OCI-LY3 (cell line): ENCODE measurements at regions not wholly inside any gene's neighbourhood (a gene's known extent, or its start where the extent isn't known, plus 50 kb on each side); places are given as distances from the start of the nearest gene placed in this dataset.

Experiments
- H2AFZ ChIP-seq: fragments of 200-600, 300-600 bp; shearing (Covaris generic); 2 replicates; pipeline ENCODE4 v1.6.0; 2014; ENCODE audit warnings: antibody characterized with exemption, low read depth, low read length
- H3K27ac ChIP-seq: fragments of 200-600, 300-600 bp; sonication (generic); 2 replicates; pipeline ENCODE4 v1.5.1; 2014; ENCODE audit warnings: mild to moderate bottlenecking, low read length, moderate library complexity, mixed read lengths
- H3K27me3 ChIP-seq: fragments of 200-600, 300-600 bp; sonication (generic); 2 replicates; pipeline ENCODE4 v1.6.1; 2014; ENCODE audit warnings: low read depth, low read length, mixed read lengths
- H3K36me3 ChIP-seq: fragments of 200-600, 300-600 bp; sonication (generic); replicated peaks from 2 replicates; pipeline ENCODE3; 2014; ENCODE audit warnings: low read depth, low read length, mixed read lengths
- H3K4me1 ChIP-seq: fragments of 300-600, 200-600 bp; sonication (generic); 2 replicates; pipeline ENCODE4 v1.6.1; 2014; ENCODE audit warnings: low read length, mixed read lengths
- H3K4me2 ChIP-seq: fragments of 200-600, 300-600 bp; sonication (generic); 2 replicates; pipeline ENCODE4 v1.6.1; 2014; ENCODE audit warnings: low read length, mixed read lengths
- H3K4me3 ChIP-seq: fragments of 300-600, 200-600 bp; sonication (generic); 2 replicates; pipeline ENCODE4 v1.5.1; 2014; ENCODE audit warnings: antibody characterized with exemption, mild to moderate bottlenecking, low read length, moderate library complexity
- H3K79me2 ChIP-seq: fragments of 300-600, 200-600 bp; shearing (Covaris generic); 2 replicates; pipeline ENCODE4 v1.6.1; 2014; ENCODE audit warnings: mild to moderate bottlenecking, low read length, mixed read lengths
- H3K9ac ChIP-seq: fragments of 300-600, 200-600 bp; shearing (Covaris generic); 2 replicates; pipeline ENCODE4 v1.6.0; 2014; ENCODE audit warnings: mild to moderate bottlenecking, low read length, moderate library complexity
- H3K9me3 ChIP-seq: fragments of 200-600, 300-600 bp; shearing (Covaris generic); 2 replicates; pipeline ENCODE4 v1.6.1; 2014; ENCODE audit warnings: low read length, mixed read lengths; ENCODE audit not compliant: insufficient read depth
- H4K20me1 ChIP-seq: fragments of 200-600, 300-600 bp; sonication (generic); 2 replicates; pipeline ENCODE4 v1.6.1; 2016; ENCODE audit warnings: low read length, mixed read lengths; ENCODE audit not compliant: insufficient read depth
- EZH2phosphoT487 ChIP-seq: fragments of 200-600 bp; shearing (Covaris generic); IDR thresholded peaks from 2 replicates; pipeline ENCODE4 v1.6.1; 2018; ENCODE audit warnings: antibody characterized with exemption, mixed run types, low read depth
- TF ChIP-seq, protein P1 (sequence below): fragments of 200-600, 300-600 bp; sonication (generic); IDR thresholded peaks from 2 replicates; pipeline ENCODE4 v1.5.1; 2014; ENCODE audit warnings: antibody characterized with exemption, low read length, low read depth

- Histone ChIP-seq H3K4me1 (peaks cover 37% of the 10 kb centered on the region), H3K27me3 (no peaks in the 10 kb centered on the region), H3K27ac (no peak overlapping the region), H3K9ac (no peak overlapping the region), H3K4me3 (no peak overlapping the region), H4K20me1 (no peaks in the 10 kb centered on the region), H3K79me2 (no peaks in the 10 kb centered on the region), H3K4me2 (no peak overlapping the region), H3K9me3 (peaks cover 4% of the 10 kb centered on the region; the same call in 1 of the 2 replicates), H3K36me3 (no peaks in the 10 kb centered on the region), H2AFZ (no peak overlapping the region)
- TF ChIP-seq EZH2phosphoT487: no peak
- TF ChIP-seq, protein P1, sequence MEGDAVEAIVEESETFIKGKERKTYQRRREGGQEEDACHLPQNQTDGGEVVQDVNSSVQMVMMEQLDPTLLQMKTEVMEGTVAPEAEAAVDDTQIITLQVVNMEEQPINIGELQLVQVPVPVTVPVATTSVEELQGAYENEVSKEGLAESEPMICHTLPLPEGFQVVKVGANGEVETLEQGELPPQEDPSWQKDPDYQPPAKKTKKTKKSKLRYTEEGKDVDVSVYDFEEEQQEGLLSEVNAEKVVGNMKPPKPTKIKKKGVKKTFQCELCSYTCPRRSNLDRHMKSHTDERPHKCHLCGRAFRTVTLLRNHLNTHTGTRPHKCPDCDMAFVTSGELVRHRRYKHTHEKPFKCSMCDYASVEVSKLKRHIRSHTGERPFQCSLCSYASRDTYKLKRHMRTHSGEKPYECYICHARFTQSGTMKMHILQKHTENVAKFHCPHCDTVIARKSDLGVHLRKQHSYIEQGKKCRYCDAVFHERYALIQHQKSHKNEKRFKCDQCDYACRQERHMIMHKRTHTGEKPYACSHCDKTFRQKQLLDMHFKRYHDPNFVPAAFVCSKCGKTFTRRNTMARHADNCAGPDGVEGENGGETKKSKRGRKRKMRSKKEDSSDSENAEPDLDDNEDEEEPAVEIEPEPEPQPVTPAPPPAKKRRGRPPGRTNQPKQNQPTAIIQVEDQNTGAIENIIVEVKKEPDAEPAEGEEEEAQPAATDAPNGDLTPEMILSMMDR: no peak
Observed at GRCh38 chr5:124456249-124456648, 290.2 kb downstream of the ZNF608 start.

GRCh38 chr5:124454081-124454480 lies 292.4 kb downstream of the ZNF608 start:
- Histone ChIP-seq H3K36me3 (no peaks in the 10 kb centered on the region), H3K4me2 (peak overlapping the region; percentile 86), H3K4me3 (peak overlapping the region; percentile 65), H3K9me3 (no peaks in the 10 kb centered on the region), H3K27ac (peak overlapping the region; percentile 91), H3K9ac (peak overlapping the region; percentile 65), H4K20me1 (no peaks in the 10 kb centered on the region), H3K4me1 (peaks cover 37% of the 10 kb centered on the region), H3K27me3 (no peaks in the 10 kb centered on the region), H3K79me2 (no peaks in the 10 kb centered on the region), H2AFZ (no peak overlapping the region)
- TF ChIP-seq, protein P1: no peak
- TF ChIP-seq EZH2phosphoT487: no peak

DNA sequence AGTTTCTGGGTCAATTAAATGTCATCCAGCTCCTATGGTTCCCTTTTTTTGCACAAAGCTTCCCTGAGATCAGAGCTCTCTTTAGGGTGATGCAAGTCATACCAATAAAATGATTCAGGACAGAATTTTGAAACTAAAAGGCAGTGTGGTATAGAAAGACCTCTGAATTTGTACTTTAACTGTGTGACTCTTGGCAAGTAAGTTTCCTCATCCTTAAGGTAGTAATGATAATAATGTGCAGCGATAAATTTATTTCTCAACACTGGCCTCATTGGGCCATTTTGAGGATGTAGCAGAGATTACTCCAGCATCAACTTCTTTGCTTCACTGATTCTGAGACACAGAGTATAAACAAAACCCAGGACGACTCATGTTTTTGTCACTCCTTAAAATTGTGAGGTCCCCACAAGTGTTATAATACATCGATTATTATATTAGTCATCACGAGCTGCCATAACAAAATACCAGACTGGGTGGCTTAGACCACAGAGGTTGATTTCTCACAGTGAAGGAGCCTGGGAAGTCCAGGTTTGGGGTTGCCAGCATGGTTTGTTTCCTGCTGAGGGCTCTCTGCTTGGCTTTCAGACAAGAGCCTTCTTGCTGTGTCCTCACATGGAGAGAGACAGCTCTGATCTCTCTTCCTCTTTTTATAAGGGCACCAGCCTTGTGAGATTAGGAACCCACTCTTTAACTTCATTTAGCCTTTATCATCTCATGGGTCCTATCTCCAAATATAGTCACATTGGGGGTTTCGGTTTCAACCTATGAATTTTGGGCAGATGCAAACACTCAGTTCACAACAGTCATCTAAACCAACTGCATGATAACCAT lies 293.0 kb downstream of the ZNF608 start:
- peak overlapping the region; percentile 86 for H3K4me2 ChIP-seq
- no peaks in the 10 kb centered on the region for H3K27me3 ChIP-seq
- no peaks in the 10 kb centered on the region for H3K36me3 ChIP-seq
- H3K4me3 ChIP-seq: peak overlapping the region; percentile 65
- no peaks in the 10 kb centered on the region for H3K79me2 ChIP-seq
- H3K9me3 ChIP-seq: no peaks in the 10 kb centered on the region
- TF ChIP-seq, protein P1: no peak; the same call in 1 of the 2 replicates
- no peak for TF ChIP-seq EZH2phosphoT487
- H3K9ac ChIP-seq: peak overlapping the region; percentile 71
- peaks cover 37% of the 10 kb centered on the region for H3K4me1 ChIP-seq
- H4K20me1 ChIP-seq: no peaks in the 10 kb centered on the region
- no peak overlapping the region for H2AFZ ChIP-seq
- peak overlapping the region; percentile 91 for H3K27ac ChIP-seq

DNA sequence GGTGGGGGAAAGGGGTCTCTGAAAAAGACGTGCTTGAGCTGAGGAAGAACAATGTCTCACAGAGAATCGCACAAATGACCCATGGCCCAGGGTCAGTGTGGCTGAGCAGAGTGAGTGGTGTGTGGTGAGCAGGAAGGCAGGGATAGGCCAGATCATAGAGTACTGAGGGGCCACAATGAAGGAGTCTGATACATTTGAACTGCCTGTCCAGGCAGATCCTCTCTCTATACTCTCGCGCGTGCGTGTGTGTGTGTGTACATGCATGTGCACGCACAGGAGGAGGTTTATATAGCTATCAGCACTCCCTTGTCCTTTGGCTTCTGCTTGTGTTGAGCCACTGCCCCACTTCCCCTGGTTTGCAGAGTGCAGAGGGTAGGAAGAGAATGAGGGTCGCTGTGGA lies 294.0 kb downstream of the ZNF608 start:
- H3K79me2 ChIP-seq: no peaks in the 10 kb centered on the region
- H2AFZ ChIP-seq: no peak overlapping the region
- TF ChIP-seq, protein P1: no peak
- no peak for TF ChIP-seq EZH2phosphoT487
- no peaks in the 10 kb centered on the region for H3K36me3 ChIP-seq
- peak overlapping the region; percentile 91 for H3K27ac ChIP-seq
- no peaks in the 10 kb centered on the region; the same call in 1 of the 2 replicates for H3K27me3 ChIP-seq
- H3K4me2 ChIP-seq: no peak overlapping the region
- no peaks in the 10 kb centered on the region for H4K20me1 ChIP-seq
- H3K4me3 ChIP-seq: no peak overlapping the region
- no peak overlapping the region for H3K9ac ChIP-seq
- H3K9me3 ChIP-seq: no peaks in the 10 kb centered on the region
- peaks cover 37% of the 10 kb centered on the region for H3K4me1 ChIP-seq
